ENCODE measurements at regions not wholly inside any gene's neighbourhood (a gene's known extent, or its start where the extent isn't known, plus 50 kb on each side); places are given as distances from the start of the nearest gene placed in this dataset.

DNA sequence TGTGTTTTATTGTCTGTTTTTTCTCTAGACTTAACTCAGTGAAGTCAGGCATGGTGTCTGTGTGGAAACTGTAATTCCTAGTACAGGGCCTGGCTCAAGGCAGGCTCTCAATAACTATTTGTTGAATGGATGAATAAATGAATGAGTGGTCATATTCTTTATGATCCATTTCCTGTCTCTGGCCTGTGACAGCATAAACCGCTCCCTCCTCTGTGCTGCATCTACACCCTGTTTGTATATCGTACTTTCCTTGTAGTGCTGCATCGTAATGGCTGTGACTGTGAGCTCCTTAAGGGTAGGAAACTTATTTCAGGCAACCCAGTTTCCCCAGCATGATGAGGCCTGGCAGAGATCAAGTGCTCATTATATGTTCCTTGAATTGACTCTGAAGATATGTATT, 337.5 kb upstream of the USP24 start:
- no peaks in the 10 kb centered on the region for H3K27me3 ChIP-seq
- H3K4me1 ChIP-seq = no peaks in the 10 kb centered on the region
- TF ChIP-seq POLR2A (IDR thresholded peaks at IDR 0.05) (no peak), EP300 (IDR thresholded peaks at IDR 0.05) (no peak)
- TF ChIP-seq, protein P1, sequence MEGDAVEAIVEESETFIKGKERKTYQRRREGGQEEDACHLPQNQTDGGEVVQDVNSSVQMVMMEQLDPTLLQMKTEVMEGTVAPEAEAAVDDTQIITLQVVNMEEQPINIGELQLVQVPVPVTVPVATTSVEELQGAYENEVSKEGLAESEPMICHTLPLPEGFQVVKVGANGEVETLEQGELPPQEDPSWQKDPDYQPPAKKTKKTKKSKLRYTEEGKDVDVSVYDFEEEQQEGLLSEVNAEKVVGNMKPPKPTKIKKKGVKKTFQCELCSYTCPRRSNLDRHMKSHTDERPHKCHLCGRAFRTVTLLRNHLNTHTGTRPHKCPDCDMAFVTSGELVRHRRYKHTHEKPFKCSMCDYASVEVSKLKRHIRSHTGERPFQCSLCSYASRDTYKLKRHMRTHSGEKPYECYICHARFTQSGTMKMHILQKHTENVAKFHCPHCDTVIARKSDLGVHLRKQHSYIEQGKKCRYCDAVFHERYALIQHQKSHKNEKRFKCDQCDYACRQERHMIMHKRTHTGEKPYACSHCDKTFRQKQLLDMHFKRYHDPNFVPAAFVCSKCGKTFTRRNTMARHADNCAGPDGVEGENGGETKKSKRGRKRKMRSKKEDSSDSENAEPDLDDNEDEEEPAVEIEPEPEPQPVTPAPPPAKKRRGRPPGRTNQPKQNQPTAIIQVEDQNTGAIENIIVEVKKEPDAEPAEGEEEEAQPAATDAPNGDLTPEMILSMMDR (IDR thresholded peaks at IDR 0.05) = no peak
- H3K9me3 ChIP-seq = no peaks in the 10 kb centered on the region
- no peaks in the 10 kb centered on the region for H3K36me3 ChIP-seq
- DNase-seq (ENCODE audit: low spot score in 2 of 2) = no peak
- WGBS, 2 donors = 94 to 98% methylated on average over 3 of the region's 3 CpGs
- no peak overlapping the region for H3K4me3 ChIP-seq
- H3K27ac ChIP-seq = no peak overlapping the region

DNA sequence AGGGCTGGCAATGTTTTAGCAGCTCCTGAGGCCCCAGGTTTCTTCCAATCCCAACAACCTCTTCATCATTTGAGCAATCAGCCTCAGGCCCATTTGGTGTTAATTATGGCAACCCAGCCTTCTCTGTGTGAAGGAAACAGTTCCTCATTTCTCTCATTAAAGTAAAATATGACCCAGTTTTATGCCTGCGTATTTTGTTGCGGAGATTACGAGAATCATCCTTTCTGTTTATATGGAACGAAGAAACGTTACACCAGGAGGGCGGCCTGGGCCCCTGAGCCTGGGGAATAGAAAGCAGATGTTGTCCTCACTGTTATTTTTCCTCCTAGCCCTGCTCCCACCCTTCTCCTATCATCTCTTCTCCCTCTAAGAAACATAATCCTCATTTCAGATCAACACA, 332.2 kb upstream of the USP24 start:
- WGBS, 2 donors = 72 to 80% methylated on average over 6 of the region's 6 CpGs
- TF ChIP-seq, protein P1 (IDR thresholded peaks at IDR 0.05) = no peak
- TF ChIP-seq POLR2A (IDR thresholded peaks at IDR 0.05) = no peak
- TF ChIP-seq EP300 (IDR thresholded peaks at IDR 0.05) = no peak
- H3K4me3 ChIP-seq = no peak overlapping the region
- no peaks in the 10 kb centered on the region for H3K9me3 ChIP-seq
- H3K27me3 ChIP-seq = no peaks in the 10 kb centered on the region
- DNase-seq (ENCODE audit: low spot score in 2 of 2) = no peak
- H3K27ac ChIP-seq = no peak overlapping the region
- peaks cover 0 to 4% (median 0%) of the 10 kb centered on the region in 4 donors for H3K4me1 ChIP-seq
- no peaks in the 10 kb centered on the region for H3K36me3 ChIP-seq

DNA sequence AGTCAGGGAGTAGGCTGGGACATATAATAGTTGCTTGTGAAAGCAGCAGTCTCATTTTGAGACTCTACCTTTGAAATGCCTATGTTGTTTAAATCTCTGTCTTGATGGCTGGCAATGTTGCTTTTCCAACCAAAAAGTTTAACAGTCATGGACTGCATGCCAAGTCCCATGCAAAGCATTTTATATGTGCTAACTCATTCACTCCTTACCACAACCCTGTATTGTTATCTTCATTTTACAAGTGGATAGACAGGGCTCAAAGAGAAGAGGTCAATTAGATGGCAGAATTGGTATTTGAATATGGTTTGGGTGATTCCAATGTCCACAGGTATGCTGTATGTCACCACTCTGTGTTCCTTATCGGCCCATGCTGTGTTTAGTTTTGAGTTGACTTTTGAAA, 331.4 kb upstream of the USP24 start:
- H3K27ac ChIP-seq = no peak overlapping the region
- H3K4me3 ChIP-seq = no peak overlapping the region
- no peaks in the 10 kb centered on the region for H3K27me3 ChIP-seq
- H3K36me3 ChIP-seq = no peaks in the 10 kb centered on the region
- WGBS, 2 donors = 93 to 96% methylated on average over 1 of the region's 1 CpG
- no peak for TF ChIP-seq POLR2A (IDR thresholded peaks at IDR 0.05)
- H3K4me1 ChIP-seq = peaks cover 0 to 4% (median 0%) of the 10 kb centered on the region in 4 donors
- no peak for DNase-seq (ENCODE audit: low spot score in 2 of 2)
- no peaks in the 10 kb centered on the region for H3K9me3 ChIP-seq

DNA sequence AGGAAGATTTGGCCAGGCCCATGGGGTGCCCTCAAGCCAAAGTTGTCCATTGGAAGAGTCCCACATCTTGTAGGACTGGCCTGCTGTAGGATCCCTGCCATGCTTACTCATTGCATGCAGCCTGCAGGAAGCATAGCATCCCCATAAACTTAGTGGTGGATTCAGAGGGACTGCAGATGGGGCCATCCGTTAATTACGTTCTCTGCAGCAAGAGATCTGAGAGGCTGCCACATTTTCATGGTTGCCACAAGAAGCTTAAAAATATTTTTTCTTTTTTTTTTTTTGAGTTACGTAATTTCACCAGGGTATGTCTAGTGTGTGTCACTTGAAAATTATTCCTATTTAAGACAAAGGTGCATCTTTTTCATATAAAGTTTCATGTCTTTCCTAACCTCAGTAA, 329.7 kb upstream of the USP24 start:
- H3K27ac ChIP-seq = no peak overlapping the region
- H3K4me3 ChIP-seq = no peak overlapping the region
- H3K36me3 ChIP-seq = no peaks in the 10 kb centered on the region
- DNase-seq (ENCODE audit: low spot score in 2 of 2) = no peak
- H3K27me3 ChIP-seq = no peaks in the 10 kb centered on the region
- H3K9me3 ChIP-seq = no peaks in the 10 kb centered on the region
- WGBS, 2 donors = 91 to 100% methylated on average over 3 of the region's 3 CpGs
- TF ChIP-seq, protein P1 (IDR thresholded peaks at IDR 0.05) = no peak
- TF ChIP-seq EP300 (IDR thresholded peaks at IDR 0.05) (no peak), POLR2A (IDR thresholded peaks at IDR 0.05) (no peak)
- H3K4me1 ChIP-seq = peaks cover 0 to 4% (median 0%) of the 10 kb centered on the region in 4 donors

DNA sequence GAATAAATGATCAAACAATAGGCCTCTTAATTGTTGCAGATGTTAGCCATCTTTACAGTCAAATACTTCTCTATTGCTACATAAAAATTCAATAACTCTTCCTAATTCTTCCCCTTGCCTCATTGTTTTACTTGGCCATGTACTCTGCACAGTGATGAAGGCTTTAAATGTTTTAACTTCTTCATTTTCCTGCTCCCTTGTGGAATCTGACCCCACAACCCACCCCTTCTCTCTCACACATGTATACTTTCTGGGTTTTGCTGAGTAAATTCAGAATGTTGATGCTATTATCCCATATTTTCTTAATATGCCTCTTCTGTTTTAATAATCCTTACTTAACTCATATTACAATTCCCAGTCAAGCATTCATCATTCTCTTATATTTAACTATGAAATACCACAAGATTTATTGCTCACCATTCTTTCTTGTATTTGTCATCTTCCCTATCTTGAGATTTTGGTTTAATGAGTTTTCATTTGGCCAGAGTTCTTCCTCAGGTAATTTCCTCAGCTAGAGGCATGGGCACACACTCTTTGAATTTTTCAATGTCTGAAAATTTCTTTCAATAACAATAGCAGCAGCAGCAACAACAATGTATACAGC, 327.8 kb upstream of the USP24 start:
- TF ChIP-seq EP300 (IDR thresholded peaks at IDR 0.05) (no peak), POLR2A (IDR thresholded peaks at IDR 0.05) (no peak)
- TF ChIP-seq, protein P1 (IDR thresholded peaks at IDR 0.05) = no peak
- H3K27ac ChIP-seq = no peak overlapping the region
- no peaks in the 10 kb centered on the region for H3K27me3 ChIP-seq
- peaks cover 0 to 4% (median 0%) of the 10 kb centered on the region in 4 donors for H3K4me1 ChIP-seq
- no peak overlapping the region for H3K4me3 ChIP-seq
- no peak for DNase-seq (ENCODE audit: low spot score in 2 of 2)
- H3K36me3 ChIP-seq = no peaks in the 10 kb centered on the region
- no peaks in the 10 kb centered on the region for H3K9me3 ChIP-seq

DNA sequence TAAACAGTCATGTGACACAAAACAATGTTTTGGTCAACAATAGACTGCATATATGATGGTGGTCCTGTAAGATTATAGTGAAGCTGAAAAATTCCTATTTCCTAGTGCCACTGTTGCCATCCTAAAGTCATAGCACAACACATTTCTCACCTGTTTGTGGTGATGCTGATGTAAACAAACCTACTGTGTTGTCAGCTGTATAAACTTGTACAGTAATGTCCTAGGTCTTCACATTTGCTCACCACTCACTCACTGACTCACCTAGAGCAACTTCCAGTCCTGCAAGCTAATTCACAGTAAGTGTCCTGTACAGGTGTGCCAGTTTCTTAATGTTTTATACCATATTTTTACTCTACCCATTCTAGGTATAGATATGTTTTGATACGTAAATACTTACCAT, 326.1 kb upstream of the USP24 start:
- Histone ChIP-seq H3K4me1 (peaks cover 0 to 4% (median 0%) of the 10 kb centered on the region in 4 donors), H3K27me3 (no peaks in the 10 kb centered on the region), H3K4me3 (no peak overlapping the region), H3K36me3 (no peaks in the 10 kb centered on the region), H3K9me3 (no peaks in the 10 kb centered on the region), H3K27ac (no peak overlapping the region)
- no peak for DNase-seq (ENCODE audit: low spot score in 2 of 2)
- WGBS, 2 donors = 98 to 100% methylated on average over 1 of the region's 1 CpG
- TF ChIP-seq, protein P1 (IDR thresholded peaks at IDR 0.05) = no peak
- TF ChIP-seq POLR2A (IDR thresholded peaks at IDR 0.05) (no peak), EP300 (IDR thresholded peaks at IDR 0.05) (no peak)

Measured in tibial nerve (tissue), 4 donors.